Mucosa of gallbladder (tissue), 1 donor: ENCODE measurements at regions not wholly inside any gene's neighbourhood (a gene's known extent, or its start where the extent isn't known, plus 50 kb on each side); places are given as distances from the start of the nearest gene placed in this dataset.

Source experiments
- DNase-seq: peaks from one replicate; pipeline ENCODE4 v3.0.0-alpha.2; 2020; ENCODE audit warnings: low spot score
- donor health status: DM: no; HTN: no; CAD: no.

DNA sequence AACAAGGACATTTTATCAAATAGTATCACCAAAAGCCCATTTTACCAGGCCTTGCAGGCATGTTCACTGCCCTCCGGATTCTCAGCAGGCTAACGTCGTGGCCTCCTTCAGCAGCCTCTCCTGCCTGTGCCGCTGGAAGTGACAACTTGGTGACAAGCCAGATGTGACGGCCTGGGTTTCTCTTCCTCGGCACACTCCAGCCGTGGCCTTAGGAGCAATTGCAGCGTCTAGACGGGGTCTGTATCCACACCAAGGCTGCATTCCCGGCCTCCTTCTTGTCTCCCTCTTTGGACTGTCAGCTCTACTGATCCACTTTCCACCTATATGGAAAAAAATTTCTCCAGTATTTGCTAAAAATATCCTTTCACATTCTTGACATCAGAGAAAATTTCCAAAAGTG, 145.3 kb upstream of the MGMT start:
- no peak for DNase-seq

DNA sequence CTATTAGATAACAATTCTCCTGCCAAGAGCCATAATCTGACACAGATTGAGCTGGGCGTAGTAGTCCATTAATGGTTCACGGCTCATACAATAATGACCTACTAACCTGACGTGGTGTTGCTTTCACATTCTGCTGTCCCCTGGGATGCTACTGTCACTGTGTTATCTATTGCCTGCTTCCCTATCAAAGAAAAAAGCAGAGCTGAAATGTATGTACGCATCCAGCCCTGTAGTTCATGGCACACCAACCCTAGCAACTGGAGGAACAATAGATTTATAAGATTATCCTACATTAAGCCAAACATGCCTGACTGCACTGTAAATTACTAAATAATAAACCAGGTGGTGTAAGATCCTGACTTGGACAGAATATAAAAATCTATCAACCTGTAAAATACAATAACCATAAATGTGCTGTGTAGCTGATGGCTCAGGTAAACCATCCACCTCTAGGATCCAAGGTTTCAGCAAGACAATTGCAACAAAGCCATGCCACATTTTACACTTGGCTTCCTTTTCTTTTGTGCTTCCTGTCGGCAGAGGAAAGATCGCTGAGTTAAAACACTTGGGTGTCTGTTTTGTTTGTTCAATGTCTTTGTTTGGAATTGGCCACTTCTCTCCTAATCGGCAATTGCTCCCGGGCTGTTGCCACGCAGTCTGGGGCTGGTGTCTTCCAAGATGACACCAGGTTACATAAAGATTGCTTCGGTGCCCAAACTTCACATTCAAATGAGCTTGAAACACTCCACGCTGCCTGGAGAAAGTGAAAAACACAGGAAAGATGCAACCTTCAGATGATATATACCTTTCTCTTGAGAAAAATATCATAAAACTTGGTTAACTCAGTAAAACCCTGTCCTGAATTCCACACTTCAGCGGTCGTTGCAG, 143.9 kb upstream of the MGMT start:
- DNase-seq: no peak

DNA sequence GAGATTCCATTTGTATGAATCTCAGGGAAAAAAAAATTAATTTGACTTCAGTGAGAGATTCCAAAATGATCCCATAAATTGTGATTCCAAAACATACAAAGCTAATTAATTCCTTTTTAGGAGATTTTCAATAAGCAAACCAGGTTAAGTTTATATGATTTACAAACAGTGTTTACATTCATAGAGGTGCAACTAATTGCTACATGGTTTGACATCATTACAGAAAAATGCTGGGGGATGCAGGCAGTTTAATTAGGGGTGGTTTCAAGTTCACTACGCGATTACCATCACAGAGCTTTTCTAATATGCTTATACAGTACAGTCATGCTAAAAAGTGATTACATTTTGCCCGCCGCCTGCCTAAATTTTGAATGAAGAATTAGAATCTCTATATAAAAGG, 143.2 kb upstream of the MGMT start:
- DNase-seq: no peak

DNA sequence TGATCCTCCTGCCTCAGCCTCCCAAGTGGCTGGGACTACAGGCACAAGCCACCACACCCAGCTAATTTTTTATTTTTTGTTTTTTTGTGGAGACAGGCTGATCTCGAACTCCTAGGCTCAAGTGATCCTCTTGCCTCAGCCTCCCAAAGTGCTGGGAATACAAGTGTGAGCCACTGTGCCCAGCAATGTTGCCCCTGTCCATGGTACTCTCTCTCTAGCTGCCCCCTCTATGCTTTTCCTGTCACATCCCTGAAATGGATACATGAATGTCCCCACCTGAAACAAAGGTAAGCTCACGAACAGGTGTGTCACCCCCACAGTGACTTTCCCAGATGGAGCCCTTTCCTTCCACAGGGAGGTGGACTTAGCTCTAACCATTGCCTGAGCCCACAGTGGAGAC, 141.1 kb upstream of the MGMT start:
- DNase-seq: no peak

DNA sequence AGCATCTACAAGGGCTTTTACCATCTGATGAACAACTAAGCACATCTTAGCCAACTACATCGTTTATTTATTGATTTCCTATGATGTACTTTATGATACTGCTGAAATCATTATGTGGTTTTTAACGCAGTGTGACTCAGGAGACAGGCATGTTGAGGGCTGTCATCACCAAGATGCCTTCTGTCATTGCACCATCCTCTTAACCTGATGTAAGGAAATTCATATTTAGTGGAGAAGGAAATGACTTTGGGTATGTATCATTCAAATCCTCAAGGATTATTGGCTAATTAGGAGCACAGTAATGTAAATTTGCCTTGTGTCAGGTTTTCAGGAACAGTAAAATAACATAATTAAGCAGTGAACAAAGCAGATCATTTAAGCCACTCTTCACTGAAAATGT, 138.5 kb upstream of the MGMT start:
- DNase-seq: no peak

DNA sequence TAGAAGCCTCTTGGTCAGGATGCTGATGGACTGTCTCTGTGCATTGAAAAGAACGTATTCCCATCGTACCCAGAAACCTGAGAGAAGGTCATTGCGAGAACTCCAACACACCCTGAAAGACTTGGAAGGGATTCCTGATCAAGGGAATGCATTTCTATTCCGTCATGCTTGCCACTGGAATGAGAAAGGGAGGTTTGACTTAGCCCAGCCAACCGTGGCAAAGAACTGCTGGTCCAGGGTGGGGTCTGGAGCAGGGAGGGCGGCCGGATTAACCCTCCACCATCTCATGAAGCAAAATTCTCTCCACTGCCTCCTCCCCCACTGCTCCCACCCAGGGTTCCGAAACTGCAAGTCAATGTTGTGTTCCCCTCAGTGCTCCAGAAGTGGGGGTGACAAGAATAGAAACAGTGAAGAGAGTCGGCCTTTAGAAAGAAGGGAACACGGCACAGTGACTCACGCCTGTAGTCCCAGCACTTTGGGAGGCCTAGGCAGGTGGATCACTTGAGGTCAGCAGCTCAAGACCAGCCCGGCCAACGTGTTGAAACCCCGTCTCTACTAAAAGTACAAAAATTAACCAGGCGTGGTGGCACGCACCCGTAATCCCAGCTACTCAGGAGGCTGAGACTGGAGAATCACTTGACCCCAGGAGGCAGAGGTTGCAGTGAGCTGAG, 137.5 kb upstream of the MGMT start:
- no peak for DNase-seq

DNA sequence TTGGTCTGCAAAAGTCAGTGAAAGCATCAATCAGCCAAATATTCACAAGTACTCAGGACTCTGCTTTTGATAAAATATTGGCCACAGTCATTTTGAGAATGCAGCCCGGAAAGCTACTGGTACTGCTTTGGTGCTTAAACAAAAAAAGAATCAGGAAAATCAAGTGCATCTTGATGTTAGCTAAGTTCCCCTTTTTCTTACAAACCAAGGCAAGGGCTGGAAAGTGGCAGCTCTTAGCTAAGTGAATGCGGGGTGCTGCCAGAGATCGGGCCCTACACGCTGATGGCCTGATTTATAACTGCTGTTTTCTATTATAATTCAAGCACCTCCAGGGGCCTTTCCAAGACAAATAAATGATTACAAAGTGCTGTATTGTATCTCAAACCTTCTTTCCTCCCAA, 136.8 kb upstream of the MGMT start:
- DNase-seq: no peak

DNA sequence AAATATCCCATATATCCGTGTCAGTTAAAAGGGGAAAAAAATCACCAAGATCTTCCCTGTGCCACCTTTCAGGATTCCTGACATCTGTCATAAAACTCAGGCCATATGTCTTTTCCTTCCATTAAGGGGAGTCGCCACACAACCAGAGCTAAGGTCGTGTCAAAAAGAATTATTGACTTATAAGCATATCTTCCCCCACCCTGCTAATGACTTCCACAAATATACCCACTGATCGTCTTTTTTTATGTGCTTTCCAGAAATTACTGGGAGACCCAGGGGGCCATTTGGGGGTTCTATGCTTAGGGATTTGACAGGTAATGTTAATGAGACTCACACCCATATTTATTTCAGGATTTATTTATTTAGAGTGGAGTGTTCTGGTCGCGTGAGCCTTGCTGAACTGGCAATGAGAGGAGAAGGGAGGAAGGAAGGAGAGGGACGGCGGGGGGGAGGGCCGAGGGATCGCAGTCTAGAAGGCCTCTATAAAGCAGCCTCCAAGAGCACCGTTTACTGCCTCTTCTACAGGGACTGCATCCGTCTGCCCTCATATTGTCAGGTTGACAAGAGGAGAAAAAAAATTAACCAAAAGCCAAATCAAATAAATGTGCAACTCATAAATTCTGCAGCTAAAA, 135.7 kb upstream of the MGMT start:
- DNase-seq: no peak

DNA sequence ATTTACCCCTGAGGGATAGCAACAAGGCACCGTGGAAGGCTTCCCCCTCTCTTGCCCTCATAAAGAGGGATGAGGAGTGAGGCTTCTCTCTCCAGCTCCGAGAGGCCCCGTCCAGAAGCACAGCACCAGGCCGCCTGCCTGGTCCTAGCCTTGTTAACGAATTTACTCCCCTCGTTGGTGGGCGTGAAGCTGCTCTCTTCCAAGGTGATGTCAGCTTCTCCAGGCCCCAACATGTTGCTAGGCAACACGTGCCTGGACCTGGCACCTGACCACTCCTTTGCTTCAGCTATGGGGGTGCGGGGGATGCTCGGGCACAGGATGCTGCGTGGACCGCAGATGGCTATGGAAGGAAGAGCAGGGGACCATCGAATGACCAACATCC, 135.2 kb upstream of the MGMT start:
- no peak for DNase-seq

DNA sequence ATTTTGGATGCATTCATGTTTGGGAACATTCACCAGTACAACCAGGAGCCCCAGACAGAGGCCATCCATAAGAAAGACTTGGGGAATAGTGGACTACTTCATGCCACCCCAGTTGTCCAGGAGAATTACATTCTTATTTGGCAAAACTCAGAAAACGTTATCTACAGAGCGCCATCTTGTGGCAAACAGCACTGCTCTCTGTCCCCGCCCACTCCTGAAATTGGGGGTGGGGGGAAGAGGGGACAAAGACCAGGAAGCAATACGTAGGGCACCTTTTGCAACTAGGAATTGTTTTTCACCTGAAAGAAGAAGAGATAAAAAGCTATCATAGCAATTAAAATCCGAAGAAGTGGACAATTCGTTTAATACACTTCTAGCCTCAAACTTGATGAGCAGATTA, 134.6 kb upstream of the MGMT start:
- no peak for DNase-seq

DNA sequence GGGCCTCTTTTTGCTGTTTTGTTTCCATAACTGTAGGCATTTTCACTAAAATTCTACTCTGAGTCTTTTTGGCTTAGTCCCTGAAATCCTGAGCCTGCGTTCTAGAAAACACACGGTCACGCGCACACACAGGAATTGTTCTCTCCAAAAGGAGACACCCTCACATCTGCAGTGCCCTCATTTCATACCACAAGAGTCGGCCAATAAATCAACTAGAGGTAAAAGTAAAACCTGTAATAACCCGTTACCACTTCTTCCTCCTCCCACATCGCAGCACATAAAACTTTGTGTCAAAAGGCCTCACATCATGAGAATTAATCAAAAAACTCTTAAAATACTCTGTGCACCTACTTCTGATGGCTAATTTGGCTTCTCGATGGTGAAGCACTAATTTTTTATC, 133.3 kb upstream of the MGMT start:
- no peak for DNase-seq

DNA sequence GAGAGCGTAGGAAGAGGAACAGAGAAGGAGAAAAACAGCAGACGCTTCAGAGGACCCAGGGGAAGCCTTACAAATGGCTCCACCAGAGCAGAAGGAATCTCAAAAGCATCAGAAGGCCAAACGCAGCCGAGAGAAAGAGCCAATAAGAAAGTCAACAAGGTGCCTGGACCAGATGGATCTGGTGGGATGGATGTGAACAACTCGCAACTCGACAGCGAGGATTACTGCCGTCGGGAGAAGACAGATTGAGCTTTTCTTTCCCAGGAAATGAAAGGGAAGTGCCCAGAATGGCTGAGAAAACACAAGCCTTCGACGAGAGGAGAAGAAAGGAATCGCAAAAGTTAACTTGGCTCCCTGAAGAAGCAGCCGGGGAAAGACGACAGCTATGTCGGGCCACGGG, 132.8 kb upstream of the MGMT start:
- DNase-seq: no peak

DNA sequence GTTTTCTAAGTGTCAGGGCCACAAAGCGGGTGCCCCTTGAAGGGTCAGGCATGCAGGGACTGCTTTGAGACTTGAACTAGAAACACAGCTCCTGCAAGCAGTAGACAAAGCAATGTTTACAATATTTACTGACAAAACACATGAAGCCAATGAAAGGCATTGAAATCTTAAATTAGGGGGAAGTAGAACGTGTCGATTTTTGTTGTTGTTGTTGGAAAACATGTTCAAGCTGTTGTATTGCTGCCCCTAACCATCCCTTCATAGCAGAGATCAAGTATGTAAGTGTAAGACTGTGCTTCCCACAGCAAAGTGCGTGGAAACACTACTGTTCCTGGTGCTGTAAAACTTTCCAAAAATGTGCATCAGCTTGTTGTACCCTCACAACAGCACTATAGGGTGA, 131.6 kb upstream of the MGMT start:
- DNase-seq: no peak

DNA sequence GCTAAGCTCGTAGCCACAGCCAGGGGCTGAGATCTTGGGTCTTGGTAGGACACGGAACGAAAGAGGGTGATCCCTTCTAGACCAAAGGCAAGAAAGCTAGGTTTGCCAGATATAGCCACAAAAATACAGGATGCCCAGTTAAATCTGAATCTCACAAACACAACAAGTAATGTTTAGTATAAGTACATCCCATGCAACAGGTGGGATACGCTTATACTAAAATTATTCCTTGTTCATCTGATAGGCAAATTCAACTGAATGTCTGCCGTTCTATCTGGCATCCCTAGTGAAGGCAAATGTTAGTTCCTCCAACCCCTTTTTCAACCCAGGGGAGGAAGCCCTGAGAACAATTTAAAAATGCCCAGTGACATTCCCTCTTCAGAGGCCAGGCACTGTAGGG, 131.1 kb upstream of the MGMT start:
- DNase-seq: no peak

DNA sequence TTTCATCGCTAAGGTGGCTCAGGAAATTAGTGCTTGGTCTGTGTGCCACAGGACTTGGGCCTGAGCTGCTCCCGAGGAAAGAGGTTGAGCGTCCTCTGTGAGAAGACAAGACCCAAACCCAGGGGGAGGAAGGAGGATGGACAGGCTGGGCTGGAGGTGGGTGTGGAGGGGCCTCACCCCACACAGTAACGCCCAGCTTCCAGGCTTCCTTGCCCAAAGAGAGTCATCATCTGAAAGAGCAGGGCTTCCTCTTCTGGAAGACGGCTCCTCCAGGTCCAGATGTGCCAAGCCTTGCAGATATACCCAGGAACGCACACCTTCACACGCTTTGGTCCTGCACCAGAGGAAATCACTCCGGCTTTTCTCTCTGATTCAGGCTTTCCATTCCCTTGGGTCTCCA, 127.8 kb upstream of the MGMT start:
- DNase-seq: no peak

DNA sequence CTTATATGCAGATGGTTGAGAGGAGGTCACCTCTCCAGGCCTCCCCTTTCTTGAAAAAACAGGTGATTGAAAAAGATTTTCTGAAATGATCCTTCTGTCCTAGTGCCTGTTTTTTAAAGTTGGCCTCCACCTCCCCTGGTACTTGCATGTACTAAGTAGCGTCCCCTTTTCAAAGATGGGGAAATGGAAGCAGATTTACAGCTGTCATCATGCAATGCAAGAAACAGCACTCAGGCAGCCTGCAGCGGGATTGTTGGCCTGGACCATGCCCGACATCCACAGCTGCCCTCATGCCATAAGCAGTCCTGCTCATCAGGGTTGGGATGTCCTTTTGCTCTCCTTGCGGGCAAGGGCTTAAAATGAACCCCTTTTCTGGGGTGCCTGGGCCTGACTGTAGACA, 127.2 kb upstream of the MGMT start:
- no peak for DNase-seq

DNA sequence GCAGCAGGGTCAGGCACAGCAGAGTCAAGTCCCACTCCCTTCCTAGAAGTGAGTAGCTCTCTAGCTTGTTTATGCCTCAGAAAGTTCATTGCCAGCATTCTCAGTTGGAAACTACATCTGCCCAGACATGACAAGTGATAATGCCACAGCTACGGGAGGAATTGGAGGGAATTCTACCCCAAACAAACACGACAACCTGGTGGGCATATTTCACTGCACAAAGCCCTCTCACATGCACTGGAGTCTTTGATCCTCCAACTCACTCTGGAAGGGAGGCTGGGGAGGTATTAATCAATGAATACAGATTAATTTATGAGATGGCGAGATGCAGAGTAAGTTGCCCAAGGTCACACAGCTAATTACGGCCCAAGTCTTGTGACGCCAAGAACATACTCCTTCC, 126.0 kb upstream of the MGMT start:
- no peak for DNase-seq

DNA sequence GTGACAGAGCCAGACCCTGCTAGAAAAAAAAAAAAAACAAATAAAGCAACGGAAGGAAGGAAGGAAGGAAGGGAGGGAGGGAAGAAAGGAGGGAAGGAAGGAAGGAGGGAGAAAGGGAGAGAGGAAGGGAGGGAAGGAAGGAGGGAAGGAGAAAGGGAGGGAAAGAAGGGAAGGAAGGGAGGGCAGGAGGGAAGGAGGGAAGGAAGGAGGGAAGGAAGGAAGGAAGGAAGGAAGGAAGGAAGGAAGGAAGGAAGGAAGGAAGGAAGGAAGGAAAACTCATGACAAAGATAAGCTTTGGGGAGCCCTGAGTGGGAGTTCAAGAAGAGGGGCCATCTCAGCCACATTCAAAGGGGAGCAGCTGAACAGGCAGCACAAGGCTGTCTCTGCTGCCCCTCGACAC, 124.7 kb upstream of the MGMT start:
- DNase-seq: no peak

DNA sequence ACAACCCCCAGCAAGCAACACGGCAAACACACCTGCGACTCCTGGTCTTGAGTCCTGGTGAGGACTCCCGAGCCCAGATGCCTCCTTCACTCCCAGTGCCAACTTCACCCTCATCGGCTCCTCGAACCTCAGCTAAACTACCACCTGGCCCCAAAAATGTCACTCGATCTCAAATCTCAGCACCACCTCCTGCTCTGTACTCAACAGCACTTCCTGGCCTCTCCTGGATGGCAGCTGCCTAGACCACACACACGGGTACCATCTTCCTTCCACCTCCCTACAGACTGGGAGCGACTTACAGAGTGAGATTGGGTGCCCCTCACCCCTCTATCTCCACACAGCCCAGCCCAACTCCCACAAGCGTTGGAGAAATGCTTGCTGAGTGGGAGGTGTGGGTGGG, 123.9 kb upstream of the MGMT start:
- DNase-seq: no peak

DNA sequence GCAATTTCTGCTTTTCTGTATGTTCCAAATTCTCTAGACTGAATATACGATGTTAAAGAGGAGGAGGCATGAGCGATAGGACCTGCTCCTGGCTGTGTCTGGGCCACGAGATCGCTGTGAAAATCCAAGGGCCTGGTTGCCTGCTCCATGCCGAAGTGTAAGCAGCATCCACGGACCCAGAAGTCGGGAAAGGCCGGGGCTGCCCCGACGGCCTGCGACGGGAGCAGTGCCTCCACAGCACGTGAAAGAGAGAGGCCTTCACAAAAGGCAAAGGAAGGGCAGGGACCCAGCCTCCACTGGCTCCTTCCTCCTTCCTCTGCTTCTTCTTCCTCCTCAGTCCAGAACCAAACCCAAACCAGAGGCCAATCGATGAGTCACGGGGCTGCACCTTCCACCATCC, 122.9 kb upstream of the MGMT start:
- DNase-seq: no peak

DNA sequence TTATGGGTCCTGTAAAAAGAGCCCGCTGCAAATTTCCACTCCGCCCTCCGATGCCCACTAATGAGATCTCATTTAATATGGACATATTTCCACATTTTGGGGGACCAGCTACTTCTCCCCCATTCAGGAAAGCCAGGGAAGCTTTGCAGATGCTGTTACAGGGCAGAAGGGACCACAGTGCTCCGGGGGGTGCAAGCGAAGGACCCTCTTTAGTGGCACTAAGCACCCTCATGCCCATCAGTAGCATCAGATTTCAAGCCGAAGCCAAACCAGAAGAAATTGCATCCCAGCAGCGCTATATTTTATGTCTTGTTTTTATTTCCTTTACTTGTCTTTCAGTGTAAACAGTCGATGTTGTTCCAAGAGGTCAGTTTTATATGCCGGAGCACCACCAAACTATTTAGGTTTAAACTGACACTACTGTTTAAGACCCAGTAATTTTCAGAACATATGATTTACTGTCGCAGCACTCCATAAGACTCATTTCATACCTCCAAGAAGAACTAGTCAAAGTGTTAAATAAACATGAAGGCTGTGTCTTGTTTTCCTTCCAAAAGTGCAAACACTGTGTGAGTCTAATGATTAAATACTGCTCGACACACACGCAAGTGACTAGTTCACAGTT, 122.2 kb upstream of the MGMT start:
- DNase-seq: no peak

DNA sequence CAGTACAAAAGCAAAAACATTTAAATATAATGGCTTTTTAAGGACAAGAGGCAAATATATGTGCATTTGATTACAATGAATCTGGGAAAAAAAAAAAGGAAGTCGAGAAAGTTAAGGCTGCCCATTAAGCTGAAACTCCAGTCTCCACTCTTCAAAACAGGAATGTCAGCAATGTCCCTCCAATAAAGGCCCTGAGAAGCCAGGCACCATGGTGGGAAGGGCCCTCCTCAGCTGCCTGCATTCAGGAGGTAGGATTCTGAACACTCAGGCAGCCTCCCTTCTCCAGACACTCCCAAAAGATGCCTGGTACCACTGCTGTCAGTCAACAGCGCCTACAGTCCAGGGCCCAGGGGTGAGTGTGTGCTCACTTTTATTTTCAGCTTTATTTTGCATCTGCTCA, 121.3 kb upstream of the MGMT start:
- DNase-seq: no peak

DNA sequence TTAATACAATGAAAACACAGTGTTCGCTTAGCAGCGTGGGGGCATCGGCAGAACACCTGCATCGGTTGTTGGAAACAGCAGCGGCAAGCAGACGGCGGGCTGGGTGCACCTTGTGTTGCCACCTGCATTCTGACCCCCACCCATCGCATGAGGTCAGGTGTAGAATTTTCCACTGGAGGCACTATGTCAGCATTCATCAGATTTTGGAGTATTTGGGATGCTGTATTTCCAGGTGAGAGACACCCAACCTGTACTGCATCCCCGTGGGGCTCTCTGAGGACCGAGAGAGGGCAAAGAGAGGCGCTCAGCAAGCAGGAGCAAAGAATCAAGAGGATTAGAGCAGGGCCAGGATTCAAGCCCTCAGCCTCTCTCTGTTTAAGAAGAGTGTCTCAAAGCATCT, 116.4 kb upstream of the MGMT start:
- DNase-seq: no peak
